Liver (tissue), 8 donors: ENCODE measurements at regions not wholly inside any gene's neighbourhood (a gene's known extent, or its start where the extent isn't known, plus 50 kb on each side); places are given as distances from the start of the nearest gene placed in this dataset.

ENCODE experiments used
- DNase-seq: peaks from one replicate; pipeline ENCODE4 v3.0.0-alpha.2; 2017; ENCODE audit warnings: low spot score
- H3K27ac ChIP-seq, 2 donors: one replicate each; pipeline ENCODE4 v1.7.0; 2013; ENCODE audit warnings: inconsistent platforms in 2 of 2, low read length in 2 of 2, control low read depth in 1 of 2, low read depth in 1 of 2, mild to moderate bottlenecking in 1 of 2
- H3K27me3 ChIP-seq, 4 donors: one replicate each; pipeline versions ENCODE4 v1.6.1 to v1.7.0; 2013; ENCODE audit warnings: low read length in 3 of 4, inconsistent platforms in 1 of 4, mild to moderate bottlenecking in 1 of 4, moderate library complexity in 1 of 4; ENCODE audit not compliant: control insufficient read depth in 4 of 4, insufficient read depth in 4 of 4
- H3K36me3 ChIP-seq, 4 donors: one replicate each; pipeline versions ENCODE4 v1.6.1 to v1.7.0; 2013; ENCODE audit warnings: low read length in 3 of 4, mild to moderate bottlenecking in 3 of 4, low read depth in 1 of 4, moderate library complexity in 1 of 4; ENCODE audit not compliant: control insufficient read depth in 4 of 4, insufficient read depth in 3 of 4
- H3K4me1 ChIP-seq, 4 donors: one replicate each; pipeline versions ENCODE4 v1.6.1 to v1.7.0; 2013; ENCODE audit warnings: low read length in 3 of 4, mild to moderate bottlenecking in 3 of 4, moderate library complexity in 1 of 4; ENCODE audit not compliant: control insufficient read depth in 4 of 4, insufficient read depth in 4 of 4
- H3K4me3 ChIP-seq, 3 donors: one replicate each; pipeline versions ENCODE4 v1.6.1 to v1.7.0; 2013; ENCODE audit warnings: low read length in 3 of 3, control low read depth in 1 of 3, low read depth in 1 of 3, mild to moderate bottlenecking in 1 of 3
- H3K9ac ChIP-seq, 2 donors: one replicate each; pipeline ENCODE4 v1.7.0; 2013; ENCODE audit warnings: low read length in 2 of 2, mild to moderate bottlenecking in 2 of 2, moderate library complexity in 2 of 2, control low read depth in 1 of 2, low read depth in 1 of 2
- H3K9me3 ChIP-seq, 4 donors: one replicate each; pipeline versions ENCODE4 v1.6.1 to v1.7.0; 2013; ENCODE audit warnings: low read length in 3 of 4; ENCODE audit not compliant: control insufficient read depth in 4 of 4
- ATF3 ChIP-seq: IDR thresholded peaks from 2 replicates; pipeline ENCODE4 v1.6.1; 2016; ENCODE audit warnings: antibody characterized with exemption
- CTCF ChIP-seq: fragments of 150-350 bp; IDR thresholded peaks from 2 replicates; pipeline ENCODE4 v1.5.1; 2017; ENCODE audit warnings: improper control_type of control experiment, low read depth, low read length; ENCODE audit not compliant: missing input control
- EGR1 ChIP-seq, 2 donors: IDR thresholded peaks; 2 replicates each; pipeline ENCODE4 v1.6.1; 2016 to 2018; ENCODE audit warnings: antibody characterized with exemption in 2 of 2, low read depth in 2 of 2
- FOXA1 ChIP-seq: IDR thresholded peaks from 2 replicates; pipeline ENCODE4 v1.6.1; 2016; ENCODE audit warnings: antibody characterized with exemption
- FOXA2 ChIP-seq: IDR thresholded peaks from 2 replicates; pipeline ENCODE4 v1.6.1; 2016; ENCODE audit warnings: antibody characterized with exemption
- GABPA ChIP-seq, 2 donors: IDR thresholded peaks in 1 of 2; conservative IDR thresholded peaks in 1 of 2; 2 replicates each; pipeline ENCODE4 v1.6.1; 2016; ENCODE audit warnings: antibody characterized with exemption in 2 of 2, mild to moderate bottlenecking in 1 of 2, moderate library complexity in 1 of 2
- HNF4A ChIP-seq, 2 donors: conservative IDR thresholded peaks; 2 replicates each; pipeline ENCODE4 v1.6.1; 2016; ENCODE audit warnings: antibody characterized with exemption in 2 of 2, mild to moderate bottlenecking in 2 of 2
- HNF4G ChIP-seq: IDR thresholded peaks from 2 replicates; pipeline ENCODE4 v1.6.1; 2016; ENCODE audit warnings: antibody characterized with exemption
- JUND ChIP-seq, 2 donors: IDR thresholded peaks; 2 replicates each; pipeline ENCODE4 v1.6.1; 2016; ENCODE audit warnings: antibody characterized with exemption in 2 of 2
- MAX ChIP-seq: IDR thresholded peaks from 2 replicates; pipeline ENCODE4 v1.6.1; 2016; ENCODE audit warnings: antibody characterized with exemption
- NR2F2 ChIP-seq: IDR thresholded peaks from 2 replicates; pipeline ENCODE4 v1.6.1; 2016; ENCODE audit warnings: antibody characterized with exemption
- RAD21 ChIP-seq, 2 donors: IDR thresholded peaks; 2 replicates each; pipeline ENCODE4 v1.6.1; 2016; ENCODE audit warnings: antibody characterized with exemption in 2 of 2, mild to moderate bottlenecking in 2 of 2
- REST ChIP-seq: IDR thresholded peaks from 2 replicates; pipeline ENCODE4 v1.6.1; 2016; ENCODE audit warnings: antibody characterized with exemption, mild to moderate bottlenecking
- RXRA ChIP-seq, 2 donors: IDR thresholded peaks; 2 replicates each; pipeline ENCODE4 v1.6.1; 2017 to 2018; ENCODE audit warnings: antibody characterized with exemption in 2 of 2, mild to moderate bottlenecking in 1 of 2
- SP1 ChIP-seq: IDR thresholded peaks from 2 replicates; pipeline ENCODE4 v1.6.1; 2018; ENCODE audit warnings: antibody characterized with exemption, mild to moderate bottlenecking
- TAF1 ChIP-seq: conservative IDR thresholded peaks from 2 replicates; pipeline ENCODE4 v1.6.1; 2016; ENCODE audit warnings: antibody characterized with exemption, mild to moderate bottlenecking
- YY1 ChIP-seq: IDR thresholded peaks from 2 replicates; pipeline ENCODE4 v1.6.1; 2016; ENCODE audit warnings: antibody characterized with exemption, mild to moderate bottlenecking
- ZBTB33 ChIP-seq: IDR thresholded peaks from 2 replicates; pipeline ENCODE4 v1.6.1; 2016; ENCODE audit warnings: antibody characterized with exemption
- WGBS: extraction: QIAGEN DNeasy Blood & Tissue Kit; methylation state at CpG from one replicate; pipeline ENCODE4 v1.1.7; 2013; 5-methylcytosine and 5-hydroxymethylcytosine counted together
- donor health status: healthy.
- donor health status: healthy.
- donor health status: healthy.
- donor health status: healthy.
- donor health status: healthy.

GRCh38 chr2:180751306-180751920 is 229.0 kb upstream of the UBE2E3 start:
- WGBS: 94% methylated on average over 4 of the region's 4 CpGs
- DNase-seq: no peak
- TF ChIP-seq ATF3 (no peak), HNF4A (conservative IDR thresholded peaks at IDR 0.05) (no peak), NR2F2 (no peak), RAD21 (IDR thresholded peaks at IDR 0.05) (no peak), TAF1 (no peak), RXRA (IDR thresholded peaks at IDR 0.05) (no peak), SP1 (no peak), REST (no peak), HNF4G (no peak), EGR1 (IDR thresholded peaks at IDR 0.05; ENCODE audit: low read depth in 2 of 2) (no peak), FOXA1 (no peak), GABPA (IDR thresholded peaks at IDR 0.05 in 1 of 2, conservative IDR thresholded peaks at IDR 0.05 in 1 of 2) (no peak), ZBTB33 (no peak), YY1 (no peak), FOXA2 (no peak), JUND (IDR thresholded peaks at IDR 0.05) (no peak), CTCF (no peak), MAX (no peak)

More at GRCh38 chr2:180751306-180751920, 229.0 kb upstream of the UBE2E3 start:
- no peak overlapping the region for H3K27ac ChIP-seq
- H3K9ac ChIP-seq: no peak overlapping the region
- H3K4me3 ChIP-seq: no peak overlapping the region
- H3K4me1 ChIP-seq: no peaks in the 10 kb centered on the region
- H3K9me3 ChIP-seq: no peaks in the 10 kb centered on the region
- no peaks in the 10 kb centered on the region for H3K36me3 ChIP-seq
- H3K27me3 ChIP-seq: no peaks in the 10 kb centered on the region
